ENCODE measurements at regions not wholly inside any gene's neighbourhood (a gene's known extent, or its start where the extent isn't known, plus 50 kb on each side); places are given as distances from the start of the nearest gene placed in this dataset.

DNA sequence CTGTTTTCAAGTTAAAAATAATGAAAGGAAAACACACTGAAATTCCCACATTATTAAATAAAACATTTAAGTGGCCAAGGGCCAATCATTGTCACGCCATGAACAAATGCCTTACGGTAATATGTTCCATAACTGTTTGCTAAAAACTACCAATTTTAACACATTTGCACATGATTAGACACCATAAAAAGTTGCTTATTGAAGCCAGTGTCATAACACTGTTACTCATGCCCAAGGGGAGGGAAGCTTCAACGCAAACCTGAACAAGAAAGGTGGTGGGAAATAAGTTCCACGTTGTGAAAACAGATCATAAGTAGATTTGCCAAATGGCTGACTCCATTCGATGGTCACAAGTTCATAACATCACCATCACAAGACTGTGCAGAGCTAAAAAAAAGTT lies 739.3 kb upstream of the FAM241A start:
- DNase-seq: no peak
- Histone ChIP-seq H3K4me1 (ENCODE audit: insufficient read depth) (peaks cover 2% of the 10 kb centered on the region), H3K36me3 (no peaks in the 10 kb centered on the region), H3K9me3 (no peaks in the 10 kb centered on the region), H3K27me3 (no peaks in the 10 kb centered on the region), H3K27ac (no peak overlapping the region), H3K4me3 (no peak overlapping the region)
- 13 to 41% (median 26%) methylated on average over 5 of the region's 5 CpGs for WGBS, 3 donors
- TF ChIP-seq CTCF (IDR thresholded peaks at IDR 0.05): no peak
- no peak for TF ChIP-seq EP300 (IDR thresholded peaks at IDR 0.05)
- TF ChIP-seq POLR2A (IDR thresholded peaks at IDR 0.05): no peak
- intact Hi-C loops (cut with DNase I): no loop called here

DNA sequence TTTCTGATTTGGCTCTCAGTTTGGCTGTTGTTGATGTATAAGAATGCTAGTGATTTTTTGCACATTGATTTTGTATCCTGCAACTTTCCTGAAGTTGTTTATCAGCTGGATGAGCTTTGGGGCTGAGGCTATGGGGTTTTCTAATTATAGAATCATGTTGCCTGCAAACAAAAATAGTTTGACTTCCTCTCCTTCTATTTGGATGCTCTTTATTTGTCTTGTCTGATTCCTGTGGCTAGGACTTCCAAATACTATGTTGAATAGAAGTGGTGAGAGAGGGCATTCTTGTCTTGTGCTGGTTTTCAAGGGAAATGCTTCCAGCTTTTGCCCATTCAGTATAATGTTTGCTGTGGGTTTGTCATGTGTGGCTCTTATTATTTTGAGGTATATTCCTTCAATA lies 734.7 kb upstream of the FAM241A start:
- intact Hi-C loops (cut with DNase I): no loop called here
- Histone ChIP-seq H3K27me3 (no peaks in the 10 kb centered on the region), H3K4me3 (no peak overlapping the region), H3K36me3 (no peaks in the 10 kb centered on the region), H3K27ac (no peak overlapping the region), H3K9me3 (no peaks in the 10 kb centered on the region), H3K4me1 (ENCODE audit: insufficient read depth) (peaks cover 2% of the 10 kb centered on the region)
- DNase-seq: no peak
- TF ChIP-seq CTCF (IDR thresholded peaks at IDR 0.05) (no peak), POLR2A (IDR thresholded peaks at IDR 0.05) (no peak), EP300 (IDR thresholded peaks at IDR 0.05) (no peak)

- H3K4me1 ChIP-seq (ENCODE audit: insufficient read depth): no peaks in the 10 kb centered on the region
- H3K4me3 ChIP-seq: no peak overlapping the region
- no peaks in the 10 kb centered on the region for H3K36me3 ChIP-seq
- H3K27ac ChIP-seq: no peak overlapping the region
- DNase-seq: no peak
- no peaks in the 10 kb centered on the region for H3K9me3 ChIP-seq
- TF ChIP-seq CTCF (IDR thresholded peaks at IDR 0.05) (no peak), POLR2A (IDR thresholded peaks at IDR 0.05) (no peak), EP300 (IDR thresholded peaks at IDR 0.05) (no peak)
- no peaks in the 10 kb centered on the region for H3K27me3 ChIP-seq
- intact Hi-C loops (cut with DNase I): no loop called here
These were observed 727.7 kb upstream of the FAM241A start for GRCh38 chr4:111417521-111417920.

DNA sequence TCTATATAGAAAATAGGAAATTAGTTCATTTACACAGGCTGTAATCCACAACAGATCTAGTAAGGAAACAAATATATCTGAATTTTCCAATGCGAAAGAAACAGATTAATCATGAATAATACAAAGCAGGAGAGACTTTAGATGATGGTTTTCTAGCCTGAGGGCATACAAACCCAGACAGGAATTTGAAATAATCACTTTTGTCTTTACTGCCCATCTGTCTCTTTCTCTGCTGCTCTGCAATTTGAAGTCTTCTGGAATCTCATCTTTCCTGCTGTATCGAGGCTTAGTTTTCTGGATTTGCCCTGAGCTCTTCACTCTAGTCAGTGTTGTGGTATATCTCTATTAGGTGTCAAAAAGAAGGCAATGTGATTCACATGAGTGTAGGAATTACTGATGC lies 711.8 kb upstream of the FAM241A start:
- DNase-seq: no peak
- Histone ChIP-seq H3K4me3 (no peak overlapping the region), H3K36me3 (no peaks in the 10 kb centered on the region), H3K27me3 (no peaks in the 10 kb centered on the region), H3K9me3 (no peaks in the 10 kb centered on the region), H3K27ac (no peak overlapping the region), H3K4me1 (ENCODE audit: insufficient read depth) (no peaks in the 10 kb centered on the region)
- no peak for TF ChIP-seq POLR2A (IDR thresholded peaks at IDR 0.05)
- no peak for TF ChIP-seq EP300 (IDR thresholded peaks at IDR 0.05)
- no peak for TF ChIP-seq CTCF (IDR thresholded peaks at IDR 0.05)
- intact Hi-C loops (cut with DNase I): no loop called here
- 69 to 84% (median 75%) methylated on average over 2 of the region's 2 CpGs for WGBS, 3 donors

DNA sequence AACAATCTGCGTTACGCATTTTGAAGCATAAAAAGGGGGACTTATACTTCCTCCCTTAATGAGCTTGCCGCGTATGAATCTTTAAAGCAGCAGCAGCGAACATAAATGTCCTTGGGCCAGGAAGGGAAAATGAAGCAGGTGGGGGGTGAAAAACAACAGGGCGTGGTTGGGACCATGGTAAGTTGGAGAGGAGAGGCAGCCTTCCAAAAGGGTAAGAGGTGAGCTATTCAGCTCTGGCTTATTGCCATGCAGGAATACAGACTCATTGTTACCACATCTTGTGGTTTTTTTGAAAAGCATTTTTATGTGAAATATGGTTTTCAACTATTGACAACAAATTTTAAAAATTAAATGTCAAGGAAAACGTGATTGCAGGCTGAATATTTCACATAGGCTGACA lies 710.7 kb upstream of the FAM241A start:
- H3K36me3 ChIP-seq: no peaks in the 10 kb centered on the region
- no peak overlapping the region for H3K27ac ChIP-seq
- H3K9me3 ChIP-seq: no peaks in the 10 kb centered on the region
- no peak for DNase-seq
- H3K4me3 ChIP-seq: no peak overlapping the region
- TF ChIP-seq EP300 (IDR thresholded peaks at IDR 0.05): no peak
- TF ChIP-seq POLR2A (IDR thresholded peaks at IDR 0.05): no peak
- no peak for TF ChIP-seq CTCF (IDR thresholded peaks at IDR 0.05)
- WGBS, 3 donors: 59 to 64% (median 61%) methylated on average over 7 of the region's 7 CpGs
- no peaks in the 10 kb centered on the region for H3K4me1 ChIP-seq (ENCODE audit: insufficient read depth)
- no peaks in the 10 kb centered on the region for H3K27me3 ChIP-seq
- intact Hi-C loops (cut with DNase I): no loop called here
